B cell (primary cell): ENCODE measurements at regions not wholly inside any gene's neighbourhood (a gene's known extent, or its start where the extent isn't known, plus 50 kb on each side); places are given as distances from the start of the nearest gene placed in this dataset.

Source experiments
- ATAC-seq: fragments of 200-7000 bp; cut with Tn5 transposase; one replicate; pipeline ENCODE4 v1.10.0; 2021; ENCODE audit warnings: low read depth, mild to moderate bottlenecking, moderate number of reproducible peaks, moderate library complexity
- CTCF ChIA-PET: fragments of 350-600 bp; sonication (Branson Sonifier 250); formaldehyde crosslinking; loops from one replicate; lab custom pipeline; 2021; ENCODE audit warnings: antibody characterized with exemption, inconsistent platforms; lab: Charles Lee
- POLR2A ChIA-PET: fragments of 350-600 bp; sonication (Branson Sonifier 250); formaldehyde crosslinking; loops from one replicate; lab custom pipeline; 2021; ENCODE audit warnings: antibody characterized with exemption; lab: Charles Lee
- DNase-seq: peaks from one replicate; pipeline ENCODE4 v3.0.0; 2013
- H2AFZ ChIP-seq: 2 replicates; pipeline ENCODE4 v1.6.1; 2012; ENCODE audit warnings: mild to moderate bottlenecking, low read depth, low read length; ENCODE audit not compliant: insufficient read depth, poor library complexity, severe bottlenecking
- H3K27ac ChIP-seq, 2 donors: 1 replicate in 1 of 2; 2 replicates in 1 of 2; pipeline ENCODE4 v1.5.1; 2012 to 2013; ENCODE audit warnings: low read length in 2 of 2, mild to moderate bottlenecking in 2 of 2, moderate library complexity in 1 of 2
- H3K27me3 ChIP-seq, 4 experiments: fragments of 200-600 bp in 1 of 4; sonication (generic) in 1 of 4; replicated peaks in 1 of 4; 1 replicate in 2 of 4; 2 replicates in 2 of 4; pipeline versions ENCODE4 v1.6.1 to v1.7.0; 2013 to 2016; ENCODE audit warnings: low read length in 3 of 4, mild to moderate bottlenecking in 2 of 4, mixed read lengths in 1 of 4, moderate library complexity in 1 of 4; ENCODE audit not compliant: insufficient read depth in 4 of 4, control insufficient read depth in 3 of 4; ENCODE audit errors: control extremely low read depth in 1 of 4
- H3K36me3 ChIP-seq, 2 experiments: replicated peaks in 1 of 2; 1 replicate in 1 of 2; 2 replicates in 1 of 2; pipeline versions ENCODE4 v1.6.1 to v1.7.1; 2013; ENCODE audit warnings: low read length in 1 of 2; ENCODE audit not compliant: insufficient read depth in 2 of 2, control insufficient read depth in 1 of 2; ENCODE audit errors: control extremely low read depth in 1 of 2, extremely low read depth in 1 of 2
- H3K4me1 ChIP-seq, 2 donors: fragments of 200-600 bp in 1 of 2; sonication (generic) in 1 of 2; 1 replicate in 1 of 2; 2 replicates in 1 of 2; pipeline versions ENCODE4 v1.5.1 to v1.6.1; 2013 to 2017; ENCODE audit warnings: low read length in 2 of 2; ENCODE audit not compliant: control insufficient read depth in 2 of 2, insufficient read depth in 2 of 2
- H3K4me2 ChIP-seq: replicated peaks from 2 replicates; pipeline ENCODE3; 2012; ENCODE audit warnings: mild to moderate bottlenecking, low read depth, low read length; ENCODE audit not compliant: poor library complexity, severe bottlenecking
- H3K4me3 ChIP-seq, 5 experiments: fragments of 200-600 bp in 1 of 5; sonication (generic) in 1 of 5; 1 replicate in 3 of 5; 2 replicates in 2 of 5; pipeline versions ENCODE4 v1.5.1 to v1.7.0; 2011 to 2016; ENCODE audit warnings: low read length in 4 of 5, mild to moderate bottlenecking in 4 of 5, low read depth in 2 of 5, control low read depth in 1 of 5, moderate library complexity in 1 of 5; ENCODE audit not compliant: insufficient read depth in 1 of 5; ENCODE audit errors: control extremely low read depth in 1 of 5, extremely low read depth in 1 of 5
- H3K79me2 ChIP-seq: fragments of 200-600 bp; sonication (generic); one replicate; pipeline ENCODE4 v1.6.0; 2016; ENCODE audit warnings: low read length; ENCODE audit not compliant: control insufficient read depth, insufficient read depth
- H3K9ac ChIP-seq: fragments of 200-600 bp; sonication (generic); 2 replicates; pipeline ENCODE4 v1.6.1; 2017; ENCODE audit warnings: mild to moderate bottlenecking, low read length, moderate library complexity
- H3K9me3 ChIP-seq, 3 donors: one replicate each; pipeline versions ENCODE4 v1.6.1 to v1.7.1; 2013; ENCODE audit warnings: low read length in 2 of 3; ENCODE audit not compliant: control insufficient read depth in 2 of 3, insufficient read depth in 1 of 3; ENCODE audit errors: control extremely low read depth in 1 of 3
- H4K20me1 ChIP-seq: 2 replicates; pipeline ENCODE4 v1.6.0; 2012; ENCODE audit warnings: mild to moderate bottlenecking, low read length; ENCODE audit not compliant: insufficient read depth, control insufficient read depth, poor library complexity, severe bottlenecking
- H3K27ac Mint-ChIP-seq: one replicate; pipeline ENCODE4 v1.8.0; 2021; ENCODE audit warnings: mixed read lengths
- H3K27me3 Mint-ChIP-seq: one replicate; pipeline ENCODE4 v1.8.0; 2021; ENCODE audit warnings: mixed read lengths
- H3K4me1 Mint-ChIP-seq: one replicate; pipeline ENCODE4 v1.8.0; 2021; ENCODE audit warnings: mixed read lengths
- H3K4me3 Mint-ChIP-seq: one replicate; pipeline ENCODE4 v1.8.0; 2021; ENCODE audit warnings: mixed read lengths
- H3K9me3 Mint-ChIP-seq: one replicate; pipeline ENCODE4 v1.8.0; 2022; ENCODE audit warnings: mixed read lengths; ENCODE audit not compliant: insufficient read depth
- EZH2 ChIP-seq: IDR thresholded peaks from 2 replicates; pipeline ENCODE4 v1.6.1; 2012; ENCODE audit warnings: borderline replicate concordance, low read depth, mild to moderate bottlenecking, moderate library complexity, low read length; ENCODE audit not compliant: insufficient read depth, poor library complexity, severe bottlenecking
- WGBS: methylation state at CpG from one replicate; pipeline ENCODE4 v1.1.5; 2013; ENCODE audit warnings: missing lambda C conversion rate; ENCODE audit not compliant: insufficient coverage; 5-methylcytosine and 5-hydroxymethylcytosine counted together
- intact Hi-C: fragments of 100-400 bp; cut with micrococcal nuclease; formaldehyde crosslinking; loops from one replicate; pipeline ENCODE4 v1.10.0; 2022
- TF ChIP-seq, protein P1 (sequence below): fragments of 200-600 bp; IDR thresholded peaks from one replicate; pipeline ENCODE4 v1.8.0; 2022; ENCODE audit warnings: antibody characterized with exemption, mild to moderate bottlenecking

DNA sequence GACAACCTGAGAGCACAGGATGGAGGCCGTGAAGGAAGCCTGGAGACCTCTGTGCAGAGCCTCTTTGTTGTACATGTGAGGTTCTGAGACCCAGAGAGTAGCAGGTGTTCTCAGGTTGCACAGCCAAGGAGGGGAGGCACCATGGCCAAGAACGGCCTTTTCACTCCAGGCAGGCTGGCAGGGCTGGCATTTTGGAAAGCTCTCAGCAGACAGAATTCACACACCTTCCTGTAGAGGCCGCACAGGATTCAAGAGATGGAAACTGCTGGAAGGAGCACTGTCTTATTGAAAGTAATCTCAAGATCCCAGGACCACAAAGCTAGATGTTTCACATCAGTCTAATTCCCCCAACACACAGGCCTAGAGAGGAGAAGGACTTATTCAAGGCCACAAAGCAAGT lies 52.8 kb upstream of the XPA start:
- ChIA-PET CTCF (interaction anchor here (0.8 kb wide), 1 partner anchor 14 kb away, joined by 3 read pairs; no protein-coding TSS in a partner anchor), POLR2A (no interaction called here)
- Histone ChIP-seq H2AFZ (no peak overlapping the region), H3K4me2 (no peak overlapping the region), H3K4me1 (no peaks in the 10 kb centered on the region), H3K27me3 (peaks cover 0 to 21% (median 12%) of the 10 kb centered on the region in 4 experiments), H3K9me3 (no peaks in the 10 kb centered on the region), H3K79me2 (no peaks in the 10 kb centered on the region), H3K4me3 (no peak overlapping the region), H3K36me3 (no peaks in the 10 kb centered on the region), H3K9ac (no peak overlapping the region), H4K20me1 (no peaks in the 10 kb centered on the region), H3K27ac (no peak overlapping the region)
- H3K4me3 Mint-ChIP-seq = no peak overlapping the region
- no peak for TF ChIP-seq EZH2
- TF ChIP-seq, protein P1, sequence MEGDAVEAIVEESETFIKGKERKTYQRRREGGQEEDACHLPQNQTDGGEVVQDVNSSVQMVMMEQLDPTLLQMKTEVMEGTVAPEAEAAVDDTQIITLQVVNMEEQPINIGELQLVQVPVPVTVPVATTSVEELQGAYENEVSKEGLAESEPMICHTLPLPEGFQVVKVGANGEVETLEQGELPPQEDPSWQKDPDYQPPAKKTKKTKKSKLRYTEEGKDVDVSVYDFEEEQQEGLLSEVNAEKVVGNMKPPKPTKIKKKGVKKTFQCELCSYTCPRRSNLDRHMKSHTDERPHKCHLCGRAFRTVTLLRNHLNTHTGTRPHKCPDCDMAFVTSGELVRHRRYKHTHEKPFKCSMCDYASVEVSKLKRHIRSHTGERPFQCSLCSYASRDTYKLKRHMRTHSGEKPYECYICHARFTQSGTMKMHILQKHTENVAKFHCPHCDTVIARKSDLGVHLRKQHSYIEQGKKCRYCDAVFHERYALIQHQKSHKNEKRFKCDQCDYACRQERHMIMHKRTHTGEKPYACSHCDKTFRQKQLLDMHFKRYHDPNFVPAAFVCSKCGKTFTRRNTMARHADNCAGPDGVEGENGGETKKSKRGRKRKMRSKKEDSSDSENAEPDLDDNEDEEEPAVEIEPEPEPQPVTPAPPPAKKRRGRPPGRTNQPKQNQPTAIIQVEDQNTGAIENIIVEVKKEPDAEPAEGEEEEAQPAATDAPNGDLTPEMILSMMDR = no peak
- 84% methylated on average over 2 of the region's 3 CpGs for WGBS
- H3K4me1 Mint-ChIP-seq = no peaks in the 10 kb centered on the region
- intact Hi-C loops = no loop called here
- ATAC-seq (no peak), DNase-seq (no peak)
- no peaks in the 10 kb centered on the region for H3K9me3 Mint-ChIP-seq
- H3K27me3 Mint-ChIP-seq = peaks cover 26% of the 10 kb centered on the region
- H3K27ac Mint-ChIP-seq = no peak overlapping the region

DNA sequence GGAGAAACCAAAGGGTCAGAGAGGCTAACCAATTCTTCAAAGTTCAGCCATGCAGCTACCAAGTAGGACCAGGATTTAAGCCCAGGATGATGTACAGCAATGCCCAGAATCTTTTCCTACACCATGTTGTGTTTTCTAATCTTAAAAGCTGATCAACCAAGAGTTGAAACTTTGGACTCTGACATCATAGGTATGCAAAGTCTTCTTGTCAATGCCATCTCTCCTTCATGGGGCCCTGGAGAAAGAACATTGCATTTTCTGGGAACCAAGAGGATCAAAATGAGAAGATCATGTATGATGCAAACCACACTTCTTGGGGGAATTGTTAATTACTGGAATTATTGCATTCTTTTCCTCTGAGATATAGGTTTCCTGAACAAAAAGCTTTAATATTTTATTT lies 54.4 kb upstream of the XPA start:
- Histone ChIP-seq H3K79me2 (no peaks in the 10 kb centered on the region), H4K20me1 (no peaks in the 10 kb centered on the region), H3K27me3 (peaks cover 0 to 14% (median 8%) of the 10 kb centered on the region in 4 experiments), H3K4me3 (no peak overlapping the region), H2AFZ (no peak overlapping the region), H3K4me2 (no peak overlapping the region), H3K36me3 (no peaks in the 10 kb centered on the region), H3K4me1 (no peaks in the 10 kb centered on the region), H3K27ac (no peak overlapping the region), H3K9ac (no peak overlapping the region), H3K9me3 (no peaks in the 10 kb centered on the region)
- DNase-seq (no peak), ATAC-seq (no peak)
- ChIA-PET POLR2A (no interaction called here), CTCF (interaction anchor here (1.3 kb wide), 1 partner anchor 37 kb away, joined by 3 read pairs; no protein-coding TSS in a partner anchor)
- H3K4me3 Mint-ChIP-seq = no peak overlapping the region
- H3K27me3 Mint-ChIP-seq = peaks cover 12% of the 10 kb centered on the region
- no peaks in the 10 kb centered on the region for H3K9me3 Mint-ChIP-seq
- intact Hi-C loops = no loop called here
- TF ChIP-seq EZH2 = no peak
- TF ChIP-seq, protein P1 = no peak
- H3K27ac Mint-ChIP-seq = no peak overlapping the region
- H3K4me1 Mint-ChIP-seq = no peaks in the 10 kb centered on the region
